ENCODE measurements at regions not wholly inside any gene's neighbourhood (a gene's known extent, or its start where the extent isn't known, plus 50 kb on each side); places are given as distances from the start of the nearest gene placed in this dataset.

GRCh38 chr9:115548609-115549260 is 430.8 kb upstream of the TNC start (continued):
- TF ChIP-seq NR2F2 (IDR thresholded peaks at IDR 0.05) = no peak

GRCh38 chr9:115551396-115551795 is 433.4 kb upstream of the TNC start:
- 60% methylated on average over 2 of the region's 2 CpGs for WGBS
- H3K9ac ChIP-seq (ENCODE audit: low read depth in 1 of 2, low read length in 2 of 2) = no peak overlapping the region
- H3K9me3 ChIP-seq (ENCODE audit: control insufficient read depth in 4 of 4, low read length in 3 of 4) = peaks cover 0 to 1% (median 0%) of the 10 kb centered on the region in 4 donors
- no peak overlapping the region for H3K27ac ChIP-seq (ENCODE audit: low read depth in 1 of 2, low read length in 2 of 2)
- H3K36me3 ChIP-seq (ENCODE audit: control insufficient read depth in 4 of 4, insufficient read depth in 3 of 4, low read depth in 1 of 4, low read length in 3 of 4) = no peaks in the 10 kb centered on the region
- no peak overlapping the region for H3K4me3 ChIP-seq (ENCODE audit: low read depth in 1 of 3, low read length in 3 of 3)
- DNase-seq (ENCODE audit: low spot score) = no peak
- no peak for TF ChIP-seq MAX (IDR thresholded peaks at IDR 0.05)
- no peak for TF ChIP-seq RAD21 (IDR thresholded peaks at IDR 0.05)
- no peak for TF ChIP-seq JUND (IDR thresholded peaks at IDR 0.05)
- TF ChIP-seq YY1 (IDR thresholded peaks at IDR 0.05) = no peak
- no peak for TF ChIP-seq NR2F2 (IDR thresholded peaks at IDR 0.05)
- TF ChIP-seq FOXA2 (IDR thresholded peaks at IDR 0.05) = no peak
- no peak for TF ChIP-seq ZBTB33 (IDR thresholded peaks at IDR 0.05)
- no peak for TF ChIP-seq TAF1 (conservative IDR thresholded peaks at IDR 0.05)
- no peak for TF ChIP-seq CTCF (IDR thresholded peaks at IDR 0.05; ENCODE audit: low read depth, low read length, missing input control)
- no peak for TF ChIP-seq RXRA (IDR thresholded peaks at IDR 0.05)
- no peak for TF ChIP-seq ATF3 (IDR thresholded peaks at IDR 0.05)
- no peak for TF ChIP-seq EGR1 (IDR thresholded peaks at IDR 0.05; ENCODE audit: low read depth in 2 of 2)
- TF ChIP-seq GABPA (IDR thresholded peaks at IDR 0.05 in 1 of 2, conservative IDR thresholded peaks at IDR 0.05 in 1 of 2) = no peak
- TF ChIP-seq SP1 (IDR thresholded peaks at IDR 0.05) = no peak
- peaks cover 0 to 6% (median 3%) of the 10 kb centered on the region in 4 donors for H3K27me3 ChIP-seq (ENCODE audit: control insufficient read depth in 4 of 4, insufficient read depth in 4 of 4, low read length in 3 of 4)
- no peaks in the 10 kb centered on the region for H3K4me1 ChIP-seq (ENCODE audit: control insufficient read depth in 4 of 4, insufficient read depth in 4 of 4, low read length in 3 of 4)

GRCh38 chr9:115553060-115553773 is 435.3 kb upstream of the TNC start:
- Histone ChIP-seq H3K27ac (ENCODE audit: low read depth in 1 of 2, low read length in 2 of 2) (no peak overlapping the region), H3K9me3 (ENCODE audit: control insufficient read depth in 4 of 4, low read length in 3 of 4) (peaks cover 0 to 3% (median 0%) of the 10 kb centered on the region in 4 donors), H3K4me3 (ENCODE audit: low read depth in 1 of 3, low read length in 3 of 3) (no peak overlapping the region), H3K4me1 (ENCODE audit: control insufficient read depth in 4 of 4, insufficient read depth in 4 of 4, low read length in 3 of 4) (no peaks in the 10 kb centered on the region), H3K9ac (ENCODE audit: low read depth in 1 of 2, low read length in 2 of 2) (no peak overlapping the region), H3K36me3 (ENCODE audit: control insufficient read depth in 4 of 4, insufficient read depth in 3 of 4, low read depth in 1 of 4, low read length in 3 of 4) (no peaks in the 10 kb centered on the region), H3K27me3 (ENCODE audit: control insufficient read depth in 4 of 4, insufficient read depth in 4 of 4, low read length in 3 of 4) (peaks cover 0 to 6% (median 3%) of the 10 kb centered on the region in 4 donors)
- TF ChIP-seq SP1 (IDR thresholded peaks at IDR 0.05) (no peak), HNF4A (conservative IDR thresholded peaks at IDR 0.05) (no peak), JUND (IDR thresholded peaks at IDR 0.05) (no peak), MAX (IDR thresholded peaks at IDR 0.05) (no peak), CTCF (IDR thresholded peaks at IDR 0.05; ENCODE audit: low read depth, low read length, missing input control) (no peak), TAF1 (conservative IDR thresholded peaks at IDR 0.05) (no peak), FOXA2 (IDR thresholded peaks at IDR 0.05) (no peak), REST (IDR thresholded peaks at IDR 0.05) (no peak), GABPA (IDR thresholded peaks at IDR 0.05 in 1 of 2, conservative IDR thresholded peaks at IDR 0.05 in 1 of 2) (no peak)
- no peak for DNase-seq (ENCODE audit: low spot score)
- 71% methylated on average over 2 of the region's 2 CpGs for WGBS

Data from liver (tissue), 8 donors.